ENCODE measurements at regions not wholly inside any gene's neighbourhood (a gene's known extent, or its start where the extent isn't known, plus 50 kb on each side); places are given as distances from the start of the nearest gene placed in this dataset.
"Not testable (repeated sequence)": the region's sequence is repeated elsewhere in the genome, so short reads cannot be mapped to it uniquely, and the experiment has no call there.

- DNase-seq, result no peak
Measured at GRCh38 chr11:69887841-69888427, 68.7 kb upstream of the FGF3 start.

GRCh38 chr11:69888483-69889181 is 69.4 kb upstream of the FGF3 start:
- peak; percentile 70 for DNase-seq

GRCh38 chr11:69889400-69890318 is 70.4 kb upstream of the FGF3 start:
- DNase-seq, result no peak

- DNase-seq, result no peak
Measured at GRCh38 chr11:69890476-69890875, 71.3 kb upstream of the FGF3 start.

GRCh38 chr11:69891421-69892236 is 72.4 kb upstream of the FGF3 start:
- no peak for DNase-seq

GRCh38 chr11:69892237-69892985 is 73.2 kb upstream of the FGF3 start:
- no peak for DNase-seq

- DNase-seq, result no peak
Measured at GRCh38 chr11:69892986-69893555, 73.9 kb upstream of the FGF3 start.

GRCh38 chr11:69893631-69894030 is 74.4 kb upstream of the FGF3 start:
- no peak for DNase-seq

GRCh38 chr11:69894181-69894611 is 75.0 kb upstream of the FGF3 start:
- no peak for DNase-seq

GRCh38 chr11:69894648-69895047 is 75.4 kb upstream of the FGF3 start:
- DNase-seq, result no peak

- DNase-seq, result no peak
Measured at GRCh38 chr11:69896250-69896649, 77.0 kb upstream of the FGF3 start.

GRCh38 chr11:69898123-69898522 is 78.9 kb upstream of the FGF3 start:
- no peak for DNase-seq

GRCh38 chr11:69899957-69900821 is 81.0 kb upstream of the FGF3 start:
- no peak for DNase-seq

- DNase-seq, result not testable (repeated sequence)
Measured at GRCh38 chr11:69900822-69901302, 81.6 kb upstream of the FGF3 start.

GRCh38 chr11:69902337-69902736 is 83.1 kb upstream of the FGF3 start:
- DNase-seq, result no peak

- DNase-seq, result no peak
Measured at GRCh38 chr11:69903211-69903610, 84.0 kb upstream of the FGF3 start.

- DNase-seq, result no peak
Measured at GRCh38 chr11:69904161-69904973, 85.2 kb upstream of the FGF3 start.

- no peak for DNase-seq
Measured at GRCh38 chr11:69904974-69905535, 85.8 kb upstream of the FGF3 start.

Data from stimulated activated CD4-positive, alpha-beta T cell treated with anti-CD3 and anti-CD28 coated beads, Interleukin-4, amount 100 ng/mL, for 24 hours (primary cell).